ENCODE measurements at regions not wholly inside any gene's neighbourhood (a gene's known extent, or its start where the extent isn't known, plus 50 kb on each side); places are given as distances from the start of the nearest gene placed in this dataset.

GRCh38 chr3:127102188-127102520, 90.8 kb upstream of the PRR23E start:
- DNase-seq (ENCODE audit: low read depth) (no peak), FAIRE-seq (no peak)
- Histone ChIP-seq H3K4me2 (ENCODE audit: low read length) (no peak overlapping the region), H3K27ac (ENCODE audit: low read depth, low read length) (no peak overlapping the region), H3K27me3 (ENCODE audit: insufficient read depth, low read length) (no peaks in the 10 kb centered on the region), H3K36me3 (ENCODE audit: insufficient read depth, low read length) (no peaks in the 10 kb centered on the region), H3K9me3 (ENCODE audit: insufficient read depth, low read depth, low read length) (no peaks in the 10 kb centered on the region), H3K79me2 (ENCODE audit: insufficient read depth, low read length) (no peaks in the 10 kb centered on the region), H2AFZ (ENCODE audit: low read depth, low read length) (no peak overlapping the region), H3K4me3 (ENCODE audit: insufficient read depth, low read depth, low read length) (no peak overlapping the region), H4K20me1 (ENCODE audit: insufficient read depth, low read length) (no peaks in the 10 kb centered on the region), H3K4me1 (ENCODE audit: insufficient read depth, low read length) (no peaks in the 10 kb centered on the region), H3K9ac (ENCODE audit: low read length) (no peak overlapping the region)
- TF ChIP-seq EZH2 (IDR thresholded peaks at IDR 0.05; ENCODE audit: insufficient read depth, low read length) (no peak), CTCF (IDR thresholded peaks at IDR 0.05; ENCODE audit: insufficient read depth, low read depth, low read length) (no peak)
- H3K4me1 Mint-ChIP-seq (ENCODE audit: low read depth, unreplicated experiment): no peaks in the 10 kb centered on the region
- no peak overlapping the region for H3K4me3 Mint-ChIP-seq (ENCODE audit: unreplicated experiment)
- H3K36me3 Mint-ChIP-seq (ENCODE audit: low read depth, unreplicated experiment): no peaks in the 10 kb centered on the region
- peaks cover 57% of the 10 kb centered on the region for H3K27me3 Mint-ChIP-seq (ENCODE audit: low read depth, unreplicated experiment)
- no peak overlapping the region for H3K27ac Mint-ChIP-seq (ENCODE audit: unreplicated experiment)
- H3K9me3 Mint-ChIP-seq (ENCODE audit: unreplicated experiment): no peaks in the 10 kb centered on the region

GRCh38 chr3:127102587-127102986, 90.3 kb upstream of the PRR23E start:
- no peaks in the 10 kb centered on the region for H3K9me3 Mint-ChIP-seq (ENCODE audit: unreplicated experiment)
- DNase-seq (ENCODE audit: low read depth) (no peak), FAIRE-seq (no peak)
- H3K79me2 ChIP-seq (ENCODE audit: insufficient read depth, low read length): no peaks in the 10 kb centered on the region
- H3K4me1 Mint-ChIP-seq (ENCODE audit: low read depth, unreplicated experiment): no peaks in the 10 kb centered on the region
- no peak overlapping the region for H3K27ac Mint-ChIP-seq (ENCODE audit: unreplicated experiment)
- TF ChIP-seq CTCF (IDR thresholded peaks at IDR 0.05; ENCODE audit: insufficient read depth, low read depth, low read length): no peak
- no peak for TF ChIP-seq EZH2 (IDR thresholded peaks at IDR 0.05; ENCODE audit: insufficient read depth, low read length)
- no peak overlapping the region for H3K27ac ChIP-seq (ENCODE audit: low read depth, low read length)
- no peak overlapping the region for H2AFZ ChIP-seq (ENCODE audit: low read depth, low read length)
- H3K9me3 ChIP-seq (ENCODE audit: insufficient read depth, low read depth, low read length): no peaks in the 10 kb centered on the region
- no peak overlapping the region for H3K4me3 Mint-ChIP-seq (ENCODE audit: unreplicated experiment)
- no peaks in the 10 kb centered on the region for H3K36me3 Mint-ChIP-seq (ENCODE audit: low read depth, unreplicated experiment)
- H3K4me3 ChIP-seq (ENCODE audit: insufficient read depth, low read depth, low read length): no peak overlapping the region
- no peaks in the 10 kb centered on the region for H3K4me1 ChIP-seq (ENCODE audit: insufficient read depth, low read length)
- no peak overlapping the region for H3K4me2 ChIP-seq (ENCODE audit: low read length)
- no peaks in the 10 kb centered on the region for H3K36me3 ChIP-seq (ENCODE audit: insufficient read depth, low read length)
- H3K9ac ChIP-seq (ENCODE audit: low read length): no peak overlapping the region
- no peaks in the 10 kb centered on the region for H3K27me3 ChIP-seq (ENCODE audit: insufficient read depth, low read length)
- H4K20me1 ChIP-seq (ENCODE audit: insufficient read depth, low read length): no peaks in the 10 kb centered on the region
- peaks cover 55% of the 10 kb centered on the region for H3K27me3 Mint-ChIP-seq (ENCODE audit: low read depth, unreplicated experiment)

- DNase-seq (ENCODE audit: low read depth) (no peak), FAIRE-seq (no peak)
- Histone ChIP-seq H3K9ac (ENCODE audit: low read length) (no peak overlapping the region), H3K27ac (ENCODE audit: low read depth, low read length) (no peak overlapping the region), H3K79me2 (ENCODE audit: insufficient read depth, low read length) (no peaks in the 10 kb centered on the region), H3K36me3 (ENCODE audit: insufficient read depth, low read length) (no peaks in the 10 kb centered on the region), H3K4me3 (ENCODE audit: insufficient read depth, low read depth, low read length) (no peak overlapping the region), H2AFZ (ENCODE audit: low read depth, low read length) (no peak overlapping the region), H3K4me1 (ENCODE audit: insufficient read depth, low read length) (no peaks in the 10 kb centered on the region), H3K4me2 (ENCODE audit: low read length) (no peak overlapping the region), H3K27me3 (ENCODE audit: insufficient read depth, low read length) (no peaks in the 10 kb centered on the region), H4K20me1 (ENCODE audit: insufficient read depth, low read length) (no peaks in the 10 kb centered on the region), H3K9me3 (ENCODE audit: insufficient read depth, low read depth, low read length) (no peaks in the 10 kb centered on the region)
- Mint-ChIP-seq H3K27me3 (ENCODE audit: low read depth, unreplicated experiment) (peaks cover 50% of the 10 kb centered on the region), H3K4me3 (ENCODE audit: unreplicated experiment) (no peak overlapping the region), H3K9me3 (ENCODE audit: unreplicated experiment) (no peaks in the 10 kb centered on the region), H3K36me3 (ENCODE audit: low read depth, unreplicated experiment) (no peaks in the 10 kb centered on the region), H3K27ac (ENCODE audit: unreplicated experiment) (no peak overlapping the region), H3K4me1 (ENCODE audit: low read depth, unreplicated experiment) (no peaks in the 10 kb centered on the region)
- TF ChIP-seq CTCF (IDR thresholded peaks at IDR 0.05; ENCODE audit: insufficient read depth, low read depth, low read length) (no peak), EZH2 (IDR thresholded peaks at IDR 0.05; ENCODE audit: insufficient read depth, low read length) (no peak)
These were observed 89.9 kb upstream of the PRR23E start for GRCh38 chr3:127103080-127103479.

Measured in astrocyte (in vitro differentiated cells and primary cell).